CD4-positive, alpha-beta memory T cell (primary cell): ENCODE measurements at regions not wholly inside any gene's neighbourhood (a gene's known extent, or its start where the extent isn't known, plus 50 kb on each side); places are given as distances from the start of the nearest gene placed in this dataset.

Experiments
- CTCF ChIA-PET: fragments of 350-600 bp; sonication (Branson Sonifier 250); formaldehyde crosslinking; loops from one replicate; lab custom pipeline; 2021; ENCODE audit warnings: inconsistent platforms; ENCODE audit not compliant: partially characterized antibody; lab: Charles Lee
- POLR2A ChIA-PET: fragments of 350-600 bp; sonication (Branson Sonifier 250); formaldehyde crosslinking; loops from one replicate; lab custom pipeline; 2021; ENCODE audit not compliant: partially characterized antibody; lab: Charles Lee
- DNase-seq, 5 donors: peaks; one replicate each; pipeline versions ENCODE4 v3.0.0 to v3.0.0-alpha.2; 2020 to 2022; ENCODE audit warnings: mixed read lengths in 1 of 5
- H3K27ac ChIP-seq: one replicate; pipeline ENCODE4 v1.7.0; 2013; ENCODE audit warnings: low read depth, low read length
- H3K27me3 ChIP-seq: 2 replicates; pipeline ENCODE4 v1.7.0; 2013; ENCODE audit warnings: mild to moderate bottlenecking, low read length, moderate library complexity; ENCODE audit not compliant: insufficient read depth
- H3K36me3 ChIP-seq: 2 replicates; pipeline ENCODE4 v1.7.0; 2013; ENCODE audit warnings: mild to moderate bottlenecking, low read length, moderate library complexity; ENCODE audit not compliant: insufficient read depth
- H3K4me1 ChIP-seq: 2 replicates; pipeline ENCODE4 v1.7.0; 2013; ENCODE audit warnings: mild to moderate bottlenecking, low read length, moderate library complexity; ENCODE audit not compliant: insufficient read depth
- H3K4me3 ChIP-seq, 2 donors: one replicate each; pipeline ENCODE4 v1.7.0; 2013; ENCODE audit warnings: low read length in 2 of 2, mild to moderate bottlenecking in 1 of 2
- H3K9me3 ChIP-seq, 2 donors: one replicate each; pipeline ENCODE4 v1.7.0; 2013; ENCODE audit warnings: low read length in 2 of 2, control low read depth in 1 of 2; ENCODE audit not compliant: control insufficient read depth in 1 of 2
- H3K27ac Mint-ChIP-seq, 7 donors: one replicate each; pipeline ENCODE4 v1.8.0; 2020 to 2021; ENCODE audit warnings: mixed read lengths in 7 of 7, mild to moderate bottlenecking in 6 of 7, inconsistent platforms in 3 of 7, moderate library complexity in 3 of 7
- H3K27me3 Mint-ChIP-seq, 2 donors: one replicate each; pipeline ENCODE4 v1.8.0; 2020 to 2021; ENCODE audit warnings: mixed read lengths in 2 of 2
- H3K36me3 Mint-ChIP-seq, 2 donors: one replicate each; pipeline ENCODE4 v1.8.0; 2020 to 2021; ENCODE audit warnings: mixed read lengths in 2 of 2, inconsistent platforms in 1 of 2, mild to moderate bottlenecking in 1 of 2
- H3K4me1 Mint-ChIP-seq, 4 donors: one replicate each; pipeline ENCODE4 v1.8.0; 2020 to 2021; ENCODE audit warnings: mixed read lengths in 4 of 4, mild to moderate bottlenecking in 1 of 4
- H3K4me3 Mint-ChIP-seq, 8 donors: one replicate each; pipeline ENCODE4 v1.8.0; 2020 to 2021; ENCODE audit warnings: mixed read lengths in 8 of 8, mild to moderate bottlenecking in 7 of 8, moderate library complexity in 6 of 8, inconsistent platforms in 3 of 8
- H3K9me3 Mint-ChIP-seq, 8 donors: one replicate each; pipeline ENCODE4 v1.8.0; 2020 to 2021; ENCODE audit warnings: mixed read lengths in 8 of 8, mild to moderate bottlenecking in 5 of 8, inconsistent platforms in 3 of 8, moderate library complexity in 1 of 8
- intact Hi-C: fragments of 100-400 bp; cut with micrococcal nuclease; formaldehyde crosslinking; loops from one replicate; pipeline ENCODE4 v1.15.1; 2023

DNA sequence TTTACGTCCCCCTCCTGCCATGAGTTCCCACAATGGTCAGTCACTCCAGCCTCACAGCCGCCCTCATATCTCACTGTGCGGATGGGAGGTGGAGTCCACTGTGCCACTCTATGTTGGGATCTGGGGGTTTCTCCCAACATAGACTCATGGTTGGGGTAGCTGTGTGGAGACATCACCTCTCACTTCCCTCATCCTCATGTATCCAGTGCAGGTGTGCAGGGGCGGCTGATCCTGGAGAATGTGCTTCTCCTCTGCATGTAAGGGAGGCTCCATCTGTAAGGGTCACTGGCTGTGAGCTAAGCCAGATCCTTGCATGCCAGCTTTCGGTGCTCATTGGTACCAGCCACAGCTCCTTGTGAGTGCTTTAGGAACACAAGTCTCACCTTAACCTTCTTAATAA lies 400.8 kb downstream of the CDH26 start:
- H3K36me3 ChIP-seq: no peaks in the 10 kb centered on the region
- H3K27me3 ChIP-seq: no peaks in the 10 kb centered on the region
- Mint-ChIP-seq H3K27me3 (no peaks in the 10 kb centered on the region), H3K36me3 (no peaks in the 10 kb centered on the region), H3K9me3 (no peaks in the 10 kb centered on the region), H3K4me3 (no peak overlapping the region), H3K27ac (no peak overlapping the region), H3K4me1 (no peaks in the 10 kb centered on the region)
- H3K27ac ChIP-seq: no peak overlapping the region
- H3K4me1 ChIP-seq: no peaks in the 10 kb centered on the region
- DNase-seq: no peak
- intact Hi-C loops: no loop called here
- H3K9me3 ChIP-seq: no peaks in the 10 kb centered on the region
- ChIA-PET POLR2A (no interaction called here), CTCF (no interaction called here)
- H3K4me3 ChIP-seq: no peak overlapping the region

DNA sequence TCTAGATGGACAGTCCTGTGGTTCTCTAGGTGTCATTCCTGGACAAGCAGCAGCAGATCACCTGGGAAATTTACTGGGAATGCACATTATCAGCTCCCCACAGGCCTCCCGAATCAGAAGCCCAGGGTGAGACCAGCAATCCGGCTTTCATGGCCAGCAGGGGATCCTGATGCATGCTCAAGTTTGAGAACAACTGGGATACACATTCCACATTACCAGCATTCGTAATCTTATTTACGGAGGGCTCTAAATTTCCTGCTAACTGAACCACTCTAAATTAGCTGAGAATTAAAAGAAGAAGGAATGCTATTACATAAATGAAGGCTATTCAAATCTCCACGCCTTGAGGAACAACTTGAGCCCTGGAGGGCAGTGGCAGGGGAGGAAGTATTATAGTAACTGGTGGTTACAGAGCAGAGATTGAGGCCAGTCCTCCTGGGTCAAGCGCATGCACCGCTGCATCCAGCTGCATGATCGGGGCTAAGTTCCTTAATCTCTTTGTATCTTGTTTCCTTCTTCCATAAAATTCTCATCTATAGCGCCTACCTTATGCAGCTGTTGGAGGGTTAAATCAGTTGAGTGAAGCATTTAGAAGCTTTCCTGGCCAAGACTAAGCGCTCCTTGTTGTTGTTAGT lies 403.7 kb downstream of the CDH26 start:
- H3K27ac ChIP-seq: no peak overlapping the region
- H3K27me3 ChIP-seq: no peaks in the 10 kb centered on the region
- H3K4me3 ChIP-seq: no peak overlapping the region
- Mint-ChIP-seq H3K36me3 (no peaks in the 10 kb centered on the region), H3K27me3 (no peaks in the 10 kb centered on the region), H3K9me3 (peaks cover 0 to 2% (median 0%) of the 10 kb centered on the region in 8 donors), H3K4me3 (no peak overlapping the region), H3K27ac (no peak overlapping the region), H3K4me1 (no peaks in the 10 kb centered on the region)
- POLR2A ChIA-PET: no interaction called here
- intact Hi-C loops: no loop called here
- no peak for DNase-seq
- no peaks in the 10 kb centered on the region for H3K4me1 ChIP-seq
- CTCF ChIA-PET: no interaction called here
- H3K36me3 ChIP-seq: no peaks in the 10 kb centered on the region
- no peaks in the 10 kb centered on the region for H3K9me3 ChIP-seq

DNA sequence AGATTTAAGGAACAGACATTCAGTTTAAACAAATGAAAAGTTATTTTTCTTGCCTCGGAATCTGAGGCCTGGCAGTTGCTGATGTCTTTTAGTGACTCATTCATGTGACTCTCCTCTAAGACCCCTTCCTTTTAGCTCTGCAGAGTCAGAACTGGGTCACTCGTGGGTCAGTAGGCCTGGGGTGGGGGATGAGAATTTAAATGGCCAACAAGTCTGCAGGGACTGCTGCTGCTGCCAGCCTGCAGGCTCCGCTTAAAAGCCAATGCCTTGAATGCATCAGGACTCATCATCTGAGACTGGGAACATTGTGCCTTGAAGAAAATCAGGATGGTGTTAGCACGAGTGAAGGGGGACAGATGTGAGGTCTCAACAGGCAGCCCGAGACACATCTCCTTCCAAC lies 404.3 kb downstream of the CDH26 start:
- no peaks in the 10 kb centered on the region for H3K27me3 ChIP-seq
- no peak overlapping the region for H3K27ac ChIP-seq
- H3K36me3 ChIP-seq: no peaks in the 10 kb centered on the region
- H3K4me1 ChIP-seq: no peaks in the 10 kb centered on the region
- ChIA-PET POLR2A (no interaction called here), CTCF (no interaction called here)
- intact Hi-C loops: no loop called here
- Mint-ChIP-seq H3K9me3 (peaks cover 0 to 2% (median 0%) of the 10 kb centered on the region in 8 donors), H3K4me1 (no peaks in the 10 kb centered on the region), H3K4me3 (no peak overlapping the region), H3K27ac (no peak overlapping the region), H3K27me3 (no peaks in the 10 kb centered on the region), H3K36me3 (no peaks in the 10 kb centered on the region)
- no peaks in the 10 kb centered on the region for H3K9me3 ChIP-seq
- no peak for DNase-seq
- no peak overlapping the region for H3K4me3 ChIP-seq

DNA sequence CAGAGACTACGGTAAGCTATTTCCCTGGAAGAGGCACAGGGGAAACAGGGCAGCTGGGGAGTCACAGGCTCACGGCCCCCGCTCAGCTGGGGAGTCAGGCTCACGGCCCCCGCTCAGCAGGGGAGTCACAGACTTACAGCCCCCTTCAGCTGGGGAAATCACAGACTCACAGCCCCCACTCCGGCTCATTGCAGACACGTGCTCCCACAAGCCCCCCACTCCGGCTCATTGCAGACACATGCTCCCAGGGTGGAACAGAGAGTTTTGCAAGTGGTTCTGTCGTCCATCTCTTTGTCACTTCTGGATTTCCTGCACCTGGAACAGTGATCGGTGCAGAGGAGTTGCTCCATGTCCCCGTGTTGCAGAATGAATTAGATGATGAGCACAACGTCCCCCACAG lies 405.5 kb downstream of the CDH26 start:
- Mint-ChIP-seq H3K4me1 (no peaks in the 10 kb centered on the region), H3K4me3 (no peak overlapping the region), H3K36me3 (no peaks in the 10 kb centered on the region), H3K27ac (no peak overlapping the region), H3K9me3 (peaks cover 0 to 3% (median 0%) of the 10 kb centered on the region in 8 donors), H3K27me3 (no peaks in the 10 kb centered on the region)
- DNase-seq: no peak
- intact Hi-C loops: no loop called here
- H3K36me3 ChIP-seq: no peaks in the 10 kb centered on the region
- ChIA-PET CTCF (no interaction called here), POLR2A (no interaction called here)
- H3K27me3 ChIP-seq: no peaks in the 10 kb centered on the region
- H3K9me3 ChIP-seq: no peaks in the 10 kb centered on the region
- H3K4me3 ChIP-seq: no peak overlapping the region
- no peaks in the 10 kb centered on the region for H3K4me1 ChIP-seq
- H3K27ac ChIP-seq: no peak overlapping the region

DNA sequence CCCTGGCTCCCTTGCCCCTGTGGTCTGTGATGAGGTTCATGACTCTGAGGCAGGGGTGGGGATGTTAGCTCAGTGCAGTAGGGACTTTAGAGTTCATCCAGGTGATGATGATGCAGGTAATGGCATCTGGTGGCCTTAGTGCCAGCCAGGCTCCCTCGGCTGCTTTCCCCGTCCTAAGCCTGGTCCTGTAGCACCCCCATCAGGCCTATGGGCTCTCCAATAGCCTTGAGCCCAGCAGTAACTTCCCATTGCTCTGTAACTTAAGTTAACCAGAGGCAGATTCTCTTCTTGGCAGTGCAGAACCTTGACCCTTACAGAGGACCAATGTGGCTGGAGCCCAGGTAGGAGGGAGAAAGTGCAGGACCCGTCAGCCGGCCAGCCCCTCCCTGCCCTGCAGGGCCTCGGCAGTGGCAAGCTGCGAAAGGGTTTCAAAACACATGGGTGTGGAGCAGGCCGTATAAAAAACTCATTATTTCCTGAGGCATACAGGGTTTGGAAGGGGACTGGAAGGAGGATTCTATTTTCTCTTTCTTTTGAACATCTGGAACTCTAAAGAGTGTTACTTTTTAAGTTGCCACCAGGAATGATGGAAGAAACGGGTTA lies 406.9 kb downstream of the CDH26 start:
- intact Hi-C loops: no loop called here

DNA sequence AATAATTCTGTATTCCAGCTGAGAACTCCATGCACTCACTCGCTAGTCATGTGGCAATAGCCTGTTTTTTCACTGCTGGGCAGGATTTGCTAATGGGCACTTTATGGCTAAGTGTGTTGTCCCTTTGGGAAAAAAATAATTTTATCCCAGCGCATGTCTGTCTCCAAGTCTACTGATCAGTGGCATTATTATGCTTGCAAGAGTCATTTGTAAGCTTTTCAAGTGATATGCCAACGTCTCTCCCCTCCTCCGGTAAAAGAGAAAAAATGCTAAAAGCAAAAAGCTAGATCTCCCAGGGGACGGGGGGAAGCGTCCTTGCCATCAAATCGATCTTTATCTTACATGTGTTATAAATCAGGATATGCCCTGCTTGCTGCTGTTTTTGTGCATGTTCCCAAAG lies 407.7 kb downstream of the CDH26 start:
- Mint-ChIP-seq H3K36me3 (no peaks in the 10 kb centered on the region), H3K27me3 (no peaks in the 10 kb centered on the region), H3K4me3 (no peak overlapping the region), H3K9me3 (peaks cover 0 to 14% (median under 1%) of the 10 kb centered on the region in 8 donors), H3K27ac (no peak overlapping the region), H3K4me1 (no peaks in the 10 kb centered on the region)
- intact Hi-C loops: no loop called here
- H3K27ac ChIP-seq: no peak overlapping the region
- H3K9me3 ChIP-seq: no peaks in the 10 kb centered on the region
- no peak overlapping the region for H3K4me3 ChIP-seq
- no peaks in the 10 kb centered on the region for H3K36me3 ChIP-seq
- H3K4me1 ChIP-seq: no peaks in the 10 kb centered on the region
- no peaks in the 10 kb centered on the region for H3K27me3 ChIP-seq
- ChIA-PET POLR2A (no interaction called here), CTCF (no interaction called here)
- no peak for DNase-seq

More for the DNA sequence above, 406.9 kb downstream of the CDH26 start:
- Histone ChIP-seq H3K9me3 (no peaks in the 10 kb centered on the region), H3K36me3 (no peaks in the 10 kb centered on the region), H3K4me3 (no peak overlapping the region), H3K27ac (no peak overlapping the region), H3K27me3 (no peaks in the 10 kb centered on the region), H3K4me1 (no peaks in the 10 kb centered on the region)
- DNase-seq: no peak
- Mint-ChIP-seq H3K27me3 (no peaks in the 10 kb centered on the region), H3K9me3 (peaks cover 0 to 14% (median under 1%) of the 10 kb centered on the region in 8 donors), H3K36me3 (no peaks in the 10 kb centered on the region), H3K4me1 (no peaks in the 10 kb centered on the region), H3K27ac (no peak overlapping the region), H3K4me3 (no peak overlapping the region)
- CTCF ChIA-PET: no interaction called here
- POLR2A ChIA-PET: no interaction called here

DNA sequence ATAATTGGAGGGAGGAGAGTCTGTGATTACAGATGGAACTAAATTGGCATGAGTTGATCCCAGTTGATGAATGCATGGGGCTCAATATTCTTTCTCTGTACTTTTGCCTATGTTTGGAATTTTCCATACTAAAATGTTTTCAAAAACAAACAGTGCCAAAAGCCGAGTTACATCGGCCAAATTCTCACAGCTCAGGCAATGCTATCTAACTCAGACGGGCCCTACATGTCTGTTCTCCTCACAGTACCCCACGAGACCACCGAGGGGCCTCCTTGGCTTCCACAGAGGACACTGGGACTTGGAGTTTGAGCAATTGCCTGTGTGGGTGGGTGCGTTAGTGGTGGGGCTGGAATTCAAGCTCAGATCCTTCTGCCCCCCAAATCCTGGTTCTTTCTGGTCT lies 413.2 kb downstream of the CDH26 start:
- no peak for DNase-seq
- H3K36me3 Mint-ChIP-seq: no peaks in the 10 kb centered on the region
- intact Hi-C loops: no loop called here
- H3K4me1 ChIP-seq: no peaks in the 10 kb centered on the region
- H3K9me3 Mint-ChIP-seq: peaks cover 0 to 14% (median under 1%) of the 10 kb centered on the region in 8 donors
- POLR2A ChIA-PET: no interaction called here
- H3K27ac Mint-ChIP-seq: no peak overlapping the region
- no peaks in the 10 kb centered on the region for H3K27me3 ChIP-seq
- H3K27ac ChIP-seq: no peak overlapping the region
- H3K4me3 Mint-ChIP-seq: no peak overlapping the region
- H3K4me3 ChIP-seq: no peak overlapping the region
- CTCF ChIA-PET: no interaction called here
- H3K4me1 Mint-ChIP-seq: no peaks in the 10 kb centered on the region
- H3K36me3 ChIP-seq: no peaks in the 10 kb centered on the region
- H3K27me3 Mint-ChIP-seq: peaks cover 5 to 9% of the 10 kb centered on the region in 2 donors
- H3K9me3 ChIP-seq: no peaks in the 10 kb centered on the region
